Smooth muscle cell (in vitro differentiated cells): ENCODE measurements at regions not wholly inside any gene's neighbourhood (a gene's known extent, or its start where the extent isn't known, plus 50 kb on each side); places are given as distances from the start of the nearest gene placed in this dataset.

Experiments used
- DNase-seq: peaks from one replicate; lab custom pipeline; 2025; ENCODE audit not compliant: unreplicated experiment; lab: John Stamatoyannopoulos, UW
- H2AFZ ChIP-seq: fragments of 200-600 bp; sonication (generic); 2 replicates; pipeline ENCODE4 v1.6.0; 2016; ENCODE audit warnings: antibody characterized with exemption, low read depth, mild to moderate bottlenecking
- H3F3A ChIP-seq: fragments of 200-600 bp; sonication (generic); 2 replicates; pipeline ENCODE4 v1.6.0; 2017; ENCODE audit warnings: antibody characterized with exemption, low read depth
- H3K27ac ChIP-seq: fragments of 200-600 bp; sonication (generic); 2 replicates; pipeline ENCODE4 v1.5.1; 2016; ENCODE audit warnings: low read depth, mild to moderate bottlenecking
- H3K27me3 ChIP-seq: fragments of 200-600 bp; sonication (generic); 2 replicates; pipeline ENCODE4 v1.6.1; 2016; ENCODE audit warnings: low read depth, mild to moderate bottlenecking
- H3K36me3 ChIP-seq: fragments of 200-600 bp; sonication (generic); 2 replicates; pipeline ENCODE4 v1.5.1; 2016; ENCODE audit warnings: low read depth
- H3K4me1 ChIP-seq: fragments of 200-600 bp; sonication (generic); 2 replicates; pipeline ENCODE4 v1.5.1; 2016; ENCODE audit warnings: low read depth
- H3K4me2 ChIP-seq: fragments of 200-600 bp; sonication (generic); 2 replicates; pipeline ENCODE4 v1.6.0; 2016; ENCODE audit warnings: mild to moderate bottlenecking
- H3K4me3 ChIP-seq: fragments of 200-600 bp; sonication (generic); 2 replicates; pipeline ENCODE4 v1.5.1; 2016; ENCODE audit warnings: mild to moderate bottlenecking
- H3K79me2 ChIP-seq: fragments of 200-600 bp; sonication (generic); 2 replicates; pipeline ENCODE4 v1.6.0; 2016; ENCODE audit warnings: low read depth, mild to moderate bottlenecking
- H3K9ac ChIP-seq: fragments of 200-600 bp; sonication (generic); 2 replicates; pipeline ENCODE4 v1.6.0; 2016; ENCODE audit warnings: low read depth
- H3K9me3 ChIP-seq: fragments of 200-600 bp; sonication (generic); replicated peaks from 2 replicates; pipeline ENCODE4 v1.5.1; 2016; ENCODE audit warnings: low read depth
- H4K20me1 ChIP-seq: fragments of 200-600 bp; sonication (generic); 2 replicates; pipeline ENCODE4 v1.6.0; 2016; ENCODE audit warnings: low read depth
- WGBS: methylation state at CpG from one replicate; pipeline ENCODE4 v1.1.7; 2016; ENCODE audit warnings: low lambda C conversion rate; 5-methylcytosine and 5-hydroxymethylcytosine counted together
- TF ChIP-seq, protein P1 (sequence below): fragments of 200-600 bp; sonication (generic); IDR thresholded peaks from 2 replicates; pipeline ENCODE4 v1.5.1; 2017; ENCODE audit warnings: borderline replicate concordance, mild to moderate bottlenecking, antibody characterized with exemption; ENCODE audit not compliant: insufficient read depth, poor library complexity, severe bottlenecking

DNA sequence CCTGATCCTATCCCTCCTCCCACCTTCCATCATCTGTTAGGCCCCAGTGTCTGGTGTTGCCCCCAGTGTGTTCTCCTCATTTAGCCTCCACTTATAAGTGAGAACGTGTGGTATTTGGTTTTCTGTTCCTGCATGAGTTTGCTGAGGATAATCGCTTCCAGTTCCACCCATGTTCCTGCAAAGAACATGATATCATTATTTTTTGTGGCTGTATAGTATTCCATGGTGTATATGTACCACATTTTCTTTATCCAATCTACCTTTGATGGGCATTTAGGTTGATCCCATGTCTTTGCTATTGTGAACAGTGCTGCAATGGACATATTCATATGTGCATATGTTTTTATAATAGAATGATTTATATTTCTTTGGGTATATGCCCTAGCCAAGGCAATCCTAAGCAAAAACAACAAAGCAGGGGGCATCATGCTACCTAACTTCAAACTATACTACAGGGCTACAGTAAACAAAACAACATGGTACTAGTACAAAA is 142.9 kb downstream of the TNFSF18 start:
- 97% methylated on average over 2 of the region's 2 CpGs for whole genome bisulfite sequencing
- DNase-seq = no peak
- TF ChIP-seq, protein P1, sequence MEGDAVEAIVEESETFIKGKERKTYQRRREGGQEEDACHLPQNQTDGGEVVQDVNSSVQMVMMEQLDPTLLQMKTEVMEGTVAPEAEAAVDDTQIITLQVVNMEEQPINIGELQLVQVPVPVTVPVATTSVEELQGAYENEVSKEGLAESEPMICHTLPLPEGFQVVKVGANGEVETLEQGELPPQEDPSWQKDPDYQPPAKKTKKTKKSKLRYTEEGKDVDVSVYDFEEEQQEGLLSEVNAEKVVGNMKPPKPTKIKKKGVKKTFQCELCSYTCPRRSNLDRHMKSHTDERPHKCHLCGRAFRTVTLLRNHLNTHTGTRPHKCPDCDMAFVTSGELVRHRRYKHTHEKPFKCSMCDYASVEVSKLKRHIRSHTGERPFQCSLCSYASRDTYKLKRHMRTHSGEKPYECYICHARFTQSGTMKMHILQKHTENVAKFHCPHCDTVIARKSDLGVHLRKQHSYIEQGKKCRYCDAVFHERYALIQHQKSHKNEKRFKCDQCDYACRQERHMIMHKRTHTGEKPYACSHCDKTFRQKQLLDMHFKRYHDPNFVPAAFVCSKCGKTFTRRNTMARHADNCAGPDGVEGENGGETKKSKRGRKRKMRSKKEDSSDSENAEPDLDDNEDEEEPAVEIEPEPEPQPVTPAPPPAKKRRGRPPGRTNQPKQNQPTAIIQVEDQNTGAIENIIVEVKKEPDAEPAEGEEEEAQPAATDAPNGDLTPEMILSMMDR = no peak
- H3K9ac ChIP-seq = no peak overlapping the region
- no peaks in the 10 kb centered on the region for H3K27me3 ChIP-seq
- peaks cover 17% of the 10 kb centered on the region for H3K4me1 ChIP-seq
- H3K9me3 ChIP-seq = no peaks in the 10 kb centered on the region
- H4K20me1 ChIP-seq = no peaks in the 10 kb centered on the region
- no peak overlapping the region for H2AFZ ChIP-seq
- H3K4me3 ChIP-seq = no peak overlapping the region
- no peak overlapping the region for H3K4me2 ChIP-seq
- peaks cover 27% of the 10 kb centered on the region for H3F3A ChIP-seq
- H3K27ac ChIP-seq = peak overlapping the region; percentile 40
- no peaks in the 10 kb centered on the region for H3K36me3 ChIP-seq
- H3K79me2 ChIP-seq = no peaks in the 10 kb centered on the region

- H3K4me1 ChIP-seq = peaks cover 5% of the 10 kb centered on the region
- H2AFZ ChIP-seq = no peak overlapping the region
- TF ChIP-seq, protein P1 = no peak
- peak overlapping the region; percentile 28 for H3K4me2 ChIP-seq
- no peak overlapping the region for H3K4me3 ChIP-seq
- H3K27ac ChIP-seq = peak overlapping the region; percentile 69
- H3F3A ChIP-seq = peaks cover 18% of the 10 kb centered on the region
- DNase-seq = no peak
- no peaks in the 10 kb centered on the region for H3K9me3 ChIP-seq
- no peak overlapping the region for H3K9ac ChIP-seq
- H3K27me3 ChIP-seq = no peaks in the 10 kb centered on the region
- H3K36me3 ChIP-seq = no peaks in the 10 kb centered on the region
- no peaks in the 10 kb centered on the region for H3K79me2 ChIP-seq
- 39% methylated on average over 11 of the region's 11 CpGs for WGBS
- no peaks in the 10 kb centered on the region for H4K20me1 ChIP-seq
Observed at GRCh38 chr1:172909606-172910326, 141.0 kb downstream of the TNFSF18 start.

DNA sequence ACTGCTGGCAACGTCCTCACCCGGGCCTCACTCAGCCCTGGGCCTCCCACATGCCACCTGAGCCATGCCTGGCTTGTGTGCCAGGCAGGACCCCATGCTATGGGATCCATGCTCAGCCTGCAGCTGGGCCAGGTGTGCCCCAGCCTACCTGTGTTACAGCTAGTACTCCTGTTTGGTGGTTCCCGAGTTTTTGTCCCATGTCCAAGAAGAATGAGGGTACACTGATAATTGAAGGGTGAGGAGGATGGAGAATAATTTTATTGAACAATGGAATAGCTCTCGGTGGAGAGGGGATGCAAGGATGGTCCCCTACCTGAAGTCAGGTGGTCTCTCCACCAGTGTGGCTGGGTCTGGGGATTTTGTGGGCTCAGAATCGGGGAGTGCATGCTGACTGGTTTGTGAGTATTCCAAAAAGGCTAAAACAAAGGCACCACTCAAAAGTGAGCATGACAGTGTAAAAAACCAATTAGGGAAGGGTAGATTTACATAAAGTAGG is 137.9 kb downstream of the TNFSF18 start:
- Histone ChIP-seq H3F3A (no peaks in the 10 kb centered on the region), H3K27me3 (no peaks in the 10 kb centered on the region), H2AFZ (no peak overlapping the region), H3K9me3 (no peaks in the 10 kb centered on the region), H3K4me1 (peaks cover 9% of the 10 kb centered on the region), H3K4me2 (no peak overlapping the region), H3K4me3 (no peak overlapping the region), H4K20me1 (no peaks in the 10 kb centered on the region), H3K36me3 (no peaks in the 10 kb centered on the region), H3K79me2 (no peaks in the 10 kb centered on the region), H3K9ac (no peak overlapping the region), H3K27ac (no peak overlapping the region)
- TF ChIP-seq, protein P1 = no peak
- 95% methylated on average over 5 of the region's 5 CpGs for WGBS
- no peak for DNase-seq
